Effector CD4-positive, alpha-beta T cell (primary cell): ENCODE measurements at regions not wholly inside any gene's neighbourhood (a gene's known extent, or its start where the extent isn't known, plus 50 kb on each side); places are given as distances from the start of the nearest gene placed in this dataset.

Experiments used
- DNase-seq: peaks from one replicate; pipeline ENCODE4 v3.0.0-alpha.2; 2020

GRCh38 chr4:189046642-189047041, 894.0 kb upstream of the FRG1 start:
- no peak for DNase-seq

- DNase-seq, result no peak
Observed at GRCh38 chr4:189048119-189048518, 892.6 kb upstream of the FRG1 start.

- DNase-seq, result no peak
Observed at GRCh38 chr4:189049682-189050081, 891.0 kb upstream of the FRG1 start.

GRCh38 chr4:189050643-189051042, 890.0 kb upstream of the FRG1 start:
- no peak for DNase-seq

- DNase-seq, result no peak
Observed at GRCh38 chr4:189053621-189054020, 887.1 kb upstream of the FRG1 start.

GRCh38 chr4:189060104-189060503, 880.6 kb upstream of the FRG1 start:
- DNase-seq, result no peak

- no peak for DNase-seq
Observed at GRCh38 chr4:189062047-189062820, 878.4 kb upstream of the FRG1 start.

- DNase-seq, result no peak
Observed at GRCh38 chr4:189069772-189070171, 870.9 kb upstream of the FRG1 start.

GRCh38 chr4:189071241-189071640, 869.4 kb upstream of the FRG1 start:
- DNase-seq, result no peak

- no peak for DNase-seq
Observed at GRCh38 chr4:189073739-189074138, 866.9 kb upstream of the FRG1 start.

- DNase-seq, result no peak
Observed at GRCh38 chr4:189081826-189082225, 858.8 kb upstream of the FRG1 start.

GRCh38 chr4:189083769-189084168, 856.9 kb upstream of the FRG1 start:
- DNase-seq, result no peak

GRCh38 chr4:189084671-189085070, 856.0 kb upstream of the FRG1 start:
- no peak for DNase-seq

- no peak for DNase-seq
Observed at GRCh38 chr4:189087971-189088370, 852.7 kb upstream of the FRG1 start.

GRCh38 chr4:189088780-189089179, 851.9 kb upstream of the FRG1 start:
- no peak for DNase-seq

GRCh38 chr4:189090174-189090814, 850.4 kb upstream of the FRG1 start:
- no peak for DNase-seq

- DNase-seq, result no peak
Observed at GRCh38 chr4:189092581-189092980, 848.1 kb upstream of the FRG1 start.

- DNase-seq, result no peak
Observed at GRCh38 chr4:189096108-189096507, 844.6 kb upstream of the FRG1 start.

- DNase-seq, result no peak
Observed at GRCh38 chr4:189096717-189097116, 844.0 kb upstream of the FRG1 start.

- DNase-seq, result no peak
Observed at GRCh38 chr4:189098932-189099696, 841.6 kb upstream of the FRG1 start.

GRCh38 chr4:189113389-189113888, 827.2 kb upstream of the FRG1 start:
- no peak for DNase-seq

GRCh38 chr4:189117426-189117825, 823.2 kb upstream of the FRG1 start:
- DNase-seq, result no peak

- DNase-seq, result no peak
Observed at GRCh38 chr4:189121336-189121735, 819.3 kb upstream of the FRG1 start.
